GM18868 (cell line): ENCODE measurements at regions not wholly inside any gene's neighbourhood (a gene's known extent, or its start where the extent isn't known, plus 50 kb on each side); places are given as distances from the start of the nearest gene placed in this dataset.

Source experiments
- ATAC-seq: cut with Tn5 transposase; IDR thresholded peaks from one replicate; pipeline ENCODE4 v1.9.1; 2021; ENCODE audit warnings: mild to moderate bottlenecking, moderate library complexity; ENCODE audit not compliant: unreplicated experiment

GRCh38 chr4:22988526-22988925, 295.8 kb downstream of the GBA3 start:
- ATAC-seq = no peak

- ATAC-seq = no peak
Observed at GRCh38 chr4:22987870-22988269, 295.1 kb downstream of the GBA3 start.

- ATAC-seq = no peak
Observed at GRCh38 chr4:22986881-22987280, 294.1 kb downstream of the GBA3 start.

GRCh38 chr4:22986262-22986661, 293.5 kb downstream of the GBA3 start:
- ATAC-seq = no peak

- ATAC-seq = no peak
Observed at GRCh38 chr4:22984390-22984789, 291.7 kb downstream of the GBA3 start.

DNA sequence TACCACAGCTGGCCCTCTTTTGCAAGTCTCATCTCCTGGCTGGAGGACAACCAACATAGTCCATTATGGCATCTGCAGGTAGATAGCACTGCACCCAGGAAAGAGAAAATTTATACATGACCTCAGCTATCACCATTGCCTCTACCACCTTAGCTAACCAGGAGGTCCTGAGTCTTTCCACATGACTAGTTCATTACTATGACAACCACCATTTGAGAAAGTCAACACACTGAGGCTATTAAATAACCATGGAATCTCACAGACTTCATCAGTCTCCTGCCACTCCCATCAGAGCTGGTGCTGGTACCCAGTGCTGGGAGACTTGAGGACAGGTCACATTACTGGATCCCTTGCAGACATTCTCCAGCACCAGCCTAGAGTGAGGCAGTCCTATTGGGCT, 285.9 kb downstream of the GBA3 start:
- no peak for ATAC-seq

DNA sequence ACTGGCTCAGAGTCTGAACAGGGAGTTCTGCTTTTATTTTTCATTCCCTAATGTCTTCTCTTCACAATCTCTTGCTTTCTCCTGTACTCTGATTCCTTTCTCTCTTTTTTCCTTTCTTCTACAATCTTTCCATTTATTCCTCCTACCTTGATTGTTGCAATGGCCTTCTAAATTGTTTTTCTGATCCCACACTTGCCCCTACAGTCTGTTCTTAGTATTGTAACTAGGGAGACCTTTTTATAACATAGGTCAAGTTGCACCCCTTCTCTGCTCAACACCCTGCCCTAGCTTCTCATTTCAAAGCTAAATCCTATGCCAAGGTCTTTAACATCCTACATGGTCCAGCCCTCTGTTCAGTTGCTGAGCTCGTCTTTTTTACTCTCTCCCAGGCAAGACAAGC, 277.9 kb downstream of the GBA3 start:
- ATAC-seq = no peak

DNA sequence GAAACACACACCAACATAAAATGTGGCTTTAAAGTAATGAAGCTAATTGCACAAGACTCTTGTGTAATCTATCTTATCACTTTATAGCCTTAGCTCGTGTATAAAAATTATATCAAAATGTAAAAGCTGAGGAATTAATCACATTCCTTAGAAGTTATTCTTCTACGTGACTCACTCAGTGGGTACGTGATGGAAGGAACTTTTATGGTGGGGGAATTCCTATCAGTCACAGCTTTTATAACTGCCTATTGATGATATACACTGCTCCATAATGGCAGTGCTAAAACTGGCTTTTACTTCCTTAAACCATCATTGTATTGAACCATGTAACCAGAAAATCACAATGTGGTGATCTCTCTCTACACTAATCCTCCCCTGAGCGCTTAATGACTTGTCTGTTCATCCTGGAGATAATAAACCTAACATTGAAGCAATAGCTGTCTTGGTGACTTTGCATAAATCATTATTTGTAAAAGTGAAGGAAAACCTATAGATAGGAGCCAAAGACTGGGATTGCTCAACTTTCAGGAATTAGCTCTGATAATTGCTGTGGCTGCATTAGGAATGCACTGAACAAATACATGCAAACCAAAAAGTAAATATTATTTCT, 276.7 kb downstream of the GBA3 start:
- no peak for ATAC-seq

DNA sequence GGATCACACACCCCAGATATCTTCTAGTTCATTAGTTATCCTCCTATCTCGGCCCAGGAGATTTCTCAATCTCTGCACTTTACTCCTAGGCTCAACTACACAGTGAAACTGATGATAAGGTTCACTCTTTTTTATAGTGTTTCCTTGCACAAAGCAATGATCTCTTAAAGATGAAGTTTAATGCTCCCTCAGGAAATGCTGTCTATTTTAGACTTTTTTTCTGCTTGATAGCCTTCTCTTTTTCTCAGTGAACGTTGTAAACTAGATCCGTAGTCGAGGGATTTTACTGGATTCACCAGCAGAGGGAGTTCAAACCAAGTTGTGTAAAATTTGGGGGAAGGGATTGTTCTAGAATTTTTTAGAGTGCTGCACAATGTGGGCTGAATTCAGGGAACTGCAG, 269.6 kb downstream of the GBA3 start:
- ATAC-seq = no peak

GRCh38 chr4:22959483-22959882, 266.7 kb downstream of the GBA3 start:
- ATAC-seq = no peak

GRCh38 chr4:22957774-22958309, 265.1 kb downstream of the GBA3 start:
- ATAC-seq = no peak

- no peak for ATAC-seq
Observed at GRCh38 chr4:22949161-22949855, 256.6 kb downstream of the GBA3 start.

GRCh38 chr4:22947851-22948250, 255.1 kb downstream of the GBA3 start:
- ATAC-seq = no peak

DNA sequence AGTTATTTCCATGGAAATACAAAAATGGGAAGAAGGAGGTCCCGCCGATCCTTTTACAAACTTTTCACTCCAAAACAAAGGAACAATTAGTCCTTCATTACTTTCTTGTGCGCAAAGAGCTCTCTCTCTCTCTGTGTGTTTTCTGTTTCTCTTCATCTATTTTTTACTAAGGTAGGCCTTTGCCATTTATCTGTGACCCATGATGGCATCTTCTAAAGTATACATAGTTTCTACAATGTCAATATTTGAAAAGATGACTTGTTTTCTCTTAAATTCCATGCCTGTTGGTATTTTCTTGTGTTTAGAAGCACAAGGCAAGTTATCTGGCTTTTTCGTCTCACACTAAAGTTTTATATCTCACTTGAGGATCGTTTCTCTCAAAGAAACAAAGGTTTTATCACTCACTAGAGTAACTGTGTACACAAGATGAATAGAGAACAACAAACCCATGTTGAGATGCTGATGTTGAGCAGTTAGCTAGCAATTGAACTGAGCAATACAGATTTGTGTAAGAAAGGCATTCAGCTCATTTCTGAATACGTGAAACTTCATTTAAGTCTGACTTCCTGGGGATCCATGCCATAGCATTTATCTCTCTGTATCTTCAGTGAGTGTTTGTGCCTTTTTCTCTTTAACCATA, 250.3 kb downstream of the GBA3 start:
- ATAC-seq = no peak

DNA sequence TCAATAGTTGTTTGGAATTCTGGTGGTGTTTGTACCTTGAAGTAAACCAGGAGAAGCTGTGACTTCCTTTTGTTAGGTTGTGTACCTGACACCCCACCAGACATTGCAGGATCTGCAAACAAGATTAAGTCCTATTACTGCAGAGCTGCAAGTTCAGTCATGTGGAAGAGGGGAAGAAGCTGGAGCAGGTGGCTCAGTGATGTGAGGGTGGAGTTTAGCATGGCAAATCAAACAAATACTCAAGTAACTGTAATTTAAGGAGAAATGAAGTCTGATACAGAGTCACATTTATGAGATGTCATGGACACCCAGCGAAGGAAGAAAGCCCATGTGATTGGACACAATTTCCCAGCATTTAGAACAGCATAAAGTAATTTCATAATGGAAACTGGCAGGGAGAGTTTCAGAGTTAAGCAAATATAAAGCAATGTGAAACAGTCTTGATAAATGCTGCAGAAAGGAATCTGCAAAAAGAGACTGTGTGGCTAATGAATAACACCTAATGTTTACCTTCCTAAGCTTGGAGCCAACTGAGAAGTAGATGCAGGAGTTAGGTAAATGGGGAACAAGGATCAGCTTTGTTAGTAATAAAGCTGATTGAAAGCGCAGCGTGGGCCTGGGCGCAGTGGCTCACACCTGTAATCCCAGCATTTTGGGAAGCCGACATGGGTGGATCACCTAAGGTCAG, 249.1 kb downstream of the GBA3 start:
- no peak for ATAC-seq

DNA sequence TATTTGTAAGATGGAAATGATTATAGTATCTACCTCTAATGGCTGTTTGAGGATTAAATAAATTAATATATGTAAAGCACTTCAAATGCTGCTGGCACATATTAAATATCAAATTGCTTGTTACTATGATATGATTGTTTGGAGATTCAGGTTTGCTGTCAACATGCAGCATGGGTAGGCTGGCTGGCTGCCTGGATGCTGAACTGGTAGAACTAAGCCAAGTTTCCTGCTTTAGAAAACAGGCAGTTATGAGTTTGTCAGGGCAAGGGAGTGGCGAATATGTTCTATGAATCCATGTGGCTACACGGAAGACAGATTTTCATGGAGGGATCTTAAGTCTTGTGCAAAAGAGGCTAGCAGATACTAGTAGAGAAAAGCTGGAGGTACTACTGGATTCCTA, 239.6 kb downstream of the GBA3 start:
- ATAC-seq = no peak

DNA sequence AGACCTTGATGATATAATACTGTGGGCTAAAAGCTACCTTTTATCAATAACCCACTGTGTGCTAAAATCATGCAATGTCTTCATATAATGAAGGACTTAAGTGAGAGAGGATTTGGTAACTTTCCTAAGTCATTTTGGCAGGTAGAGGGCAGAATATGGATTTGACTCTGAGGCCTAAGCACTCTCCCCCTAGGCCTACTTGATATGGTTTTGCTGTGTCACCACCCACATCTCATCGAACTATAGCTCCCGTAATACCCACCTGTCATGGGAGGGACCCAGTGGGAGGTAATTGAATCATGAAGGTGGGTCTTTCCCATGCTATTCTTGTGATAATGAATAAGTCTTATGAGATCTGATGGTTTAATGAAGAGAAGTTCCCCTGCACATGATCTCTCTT, 229.7 kb downstream of the GBA3 start:
- no peak for ATAC-seq

GRCh38 chr4:22921936-22922335, 229.2 kb downstream of the GBA3 start:
- no peak for ATAC-seq

DNA sequence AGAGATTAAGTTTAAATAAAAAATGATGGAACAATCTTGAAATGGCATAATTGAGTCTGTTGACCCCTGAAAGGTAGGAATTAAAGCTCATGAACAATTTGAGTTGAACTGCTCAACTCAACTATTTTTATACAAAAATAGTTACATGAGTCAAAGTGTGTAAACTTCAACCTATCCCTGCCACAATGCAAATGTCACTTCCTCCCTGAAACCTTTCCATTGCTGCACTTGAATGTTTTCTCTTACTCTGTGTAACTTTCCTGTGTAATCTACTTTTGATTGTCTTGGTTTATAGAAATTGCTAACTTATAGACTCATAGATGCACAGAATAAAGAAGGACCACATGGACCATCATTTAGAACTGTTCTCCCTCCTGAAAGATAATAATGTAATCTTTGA, 218.5 kb downstream of the GBA3 start:
- ATAC-seq = peak; percentile 51

DNA sequence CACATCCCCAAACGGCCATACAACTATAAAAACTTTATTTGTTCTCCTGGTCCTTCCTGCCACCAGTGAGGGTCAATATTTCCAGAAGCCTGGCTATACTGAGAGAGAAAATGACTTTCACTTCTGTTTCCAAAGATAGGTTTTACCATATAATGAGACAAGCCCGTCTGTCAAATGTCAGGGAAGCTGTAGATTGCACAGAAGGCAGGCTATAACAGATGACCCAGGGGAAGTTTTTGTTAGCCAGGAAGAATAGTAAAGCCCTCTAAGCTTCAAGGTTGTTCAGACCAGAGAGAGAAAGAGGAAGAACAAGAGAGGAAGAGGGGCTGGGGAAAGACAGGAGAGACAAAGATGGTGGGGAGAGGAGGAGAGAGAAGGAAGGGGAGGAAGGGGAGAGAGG, 217.5 kb downstream of the GBA3 start:
- no peak for ATAC-seq

DNA sequence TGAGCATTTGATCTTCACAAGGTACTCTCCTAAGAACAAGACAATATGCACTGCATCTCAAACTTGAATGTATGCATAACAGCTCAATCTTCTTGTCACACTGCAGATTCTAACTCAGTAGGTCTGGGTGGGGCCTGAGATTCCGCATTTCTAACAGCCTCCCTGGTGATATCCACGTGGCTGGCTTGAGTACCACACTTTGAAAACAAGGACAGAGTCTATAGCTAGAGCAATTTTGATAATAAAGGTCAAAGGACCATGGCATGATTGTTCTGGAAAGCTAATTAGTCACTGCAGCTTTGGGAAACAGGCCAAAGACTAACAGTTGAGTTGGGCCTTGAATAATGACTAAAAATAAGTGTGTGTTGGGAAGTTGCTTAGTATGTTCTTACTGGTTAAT, 213.3 kb downstream of the GBA3 start:
- ATAC-seq = no peak

DNA sequence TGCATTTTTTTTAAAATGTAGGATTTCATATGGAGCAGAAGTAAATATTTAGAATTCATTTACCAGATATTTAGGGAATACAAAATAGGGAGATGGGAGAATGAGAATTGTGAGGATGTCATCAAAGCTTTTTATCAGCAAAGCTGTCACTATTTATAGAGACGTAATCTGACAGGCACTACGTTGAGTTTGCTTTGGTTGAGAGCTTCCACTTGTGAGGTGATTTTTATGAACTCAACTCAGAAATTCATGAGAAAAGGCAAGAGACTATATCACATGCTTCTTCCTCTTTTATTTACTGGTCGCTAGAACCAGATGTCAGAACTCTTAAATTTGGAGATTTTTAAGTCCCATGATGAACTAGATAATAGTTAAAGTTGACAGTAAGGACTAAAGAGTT, 211.2 kb downstream of the GBA3 start:
- no peak for ATAC-seq
